Esophagus muscularis mucosa (tissue), 4 donors: ENCODE measurements at regions not wholly inside any gene's neighbourhood (a gene's known extent, or its start where the extent isn't known, plus 50 kb on each side); places are given as distances from the start of the nearest gene placed in this dataset.
"Not testable (repeated sequence)": the region's sequence is repeated elsewhere in the genome, so short reads cannot be mapped to it uniquely, and the experiment has no call there.

ENCODE experiments used
- DNase-seq: peaks from one replicate; pipeline ENCODE4 v3.0.0-alpha.2; 2017; ENCODE audit errors: extremely low spot score
- H3K27ac ChIP-seq, 4 donors: fragments of 200-600 bp; sonication (generic); replicated peaks in 1 of 4; 1 replicate in 3 of 4; 2 replicates in 1 of 4; pipeline ENCODE4 v1.5.1; 2016 to 2019; ENCODE audit warnings: mild to moderate bottlenecking in 1 of 4
- H3K27me3 ChIP-seq, 4 donors: fragments of 200-600 bp; sonication (generic); one replicate each; pipeline versions ENCODE4 v1.5.1 to v1.6.0; 2016 to 2019
- H3K36me3 ChIP-seq, 4 donors: fragments of 200-600 bp; sonication (generic); one replicate each; pipeline ENCODE4 v1.5.1; 2016 to 2019
- H3K4me1 ChIP-seq, 4 donors: fragments of 200-600 bp; sonication (generic); one replicate each; pipeline ENCODE4 v1.5.1; 2016 to 2019
- H3K4me3 ChIP-seq, 4 donors: fragments of 200-600 bp; sonication (generic); 1 replicate in 2 of 4; 2 replicates in 2 of 4; pipeline ENCODE4 v1.5.1; 2016 to 2019; ENCODE audit warnings: mild to moderate bottlenecking in 4 of 4, moderate library complexity in 1 of 4
- H3K9me3 ChIP-seq, 4 donors: fragments of 200-600 bp; sonication (generic); 1 replicate in 3 of 4; 2 replicates in 1 of 4; pipeline ENCODE4 v1.5.1; 2016 to 2019
- CTCF ChIP-seq, 3 experiments: fragments of 200-600 bp in 2 of 3; fragments of 450-650 bp in 1 of 3; sonication (generic) in 2 of 3; IDR thresholded peaks; one replicate each; pipeline ENCODE4 v1.5.1; 2017 to 2019; ENCODE audit warnings: antibody characterized with exemption in 3 of 3, mild to moderate bottlenecking in 2 of 3, moderate library complexity in 1 of 3
- WGBS: methylation state at CpG from one replicate; pipeline ENCODE4 v1.1.5; 2018; 5-methylcytosine and 5-hydroxymethylcytosine counted together
- intact Hi-C: fragments of 100-400 bp; cut with DNase I; formaldehyde crosslinking; loops from one replicate; pipeline ENCODE4 v1.15.1; 2023

GRCh38 chr2:111453816-111454215, 333.1 kb downstream of the BCL2L11 start:
- H3K9me3 ChIP-seq, H3K4me1 ChIP-seq, H3K4me3 ChIP-seq, intact Hi-C loops, H3K27ac ChIP-seq, DNase-seq, H3K36me3 ChIP-seq, H3K27me3 ChIP-seq: not testable (repeated sequence)
- WGBS, result no CpG with 5 or more reads among the region's 2 CpGs

GRCh38 chr2:111454404-111454803, 333.7 kb downstream of the BCL2L11 start:
- H3K27me3 ChIP-seq, intact Hi-C loops, H3K4me3 ChIP-seq, H3K4me1 ChIP-seq, H3K9me3 ChIP-seq, H3K36me3 ChIP-seq, DNase-seq, H3K27ac ChIP-seq: not testable (repeated sequence)
- peak in 1 of 3 experiments; percentile 31 for TF ChIP-seq CTCF (IDR thresholded peaks at IDR 0.05)
- no CpG with 5 or more reads among the region's 1 CpG for WGBS

GRCh38 chr2:111455016-111456015, 334.6 kb downstream of the BCL2L11 start:
- H3K4me1 ChIP-seq, H3K9me3 ChIP-seq, H3K27ac ChIP-seq, H3K4me3 ChIP-seq, H3K36me3 ChIP-seq, intact Hi-C loops, H3K27me3 ChIP-seq: not testable (repeated sequence)
- peak; percentile 70 for DNase-seq
- WGBS, result 96% methylated on average over 9 of the region's 9 CpGs

GRCh38 chr2:111457191-111457590, 336.5 kb downstream of the BCL2L11 start:
- H3K4me3 ChIP-seq, H3K27ac ChIP-seq, H3K4me1 ChIP-seq, H3K27me3 ChIP-seq, H3K36me3 ChIP-seq, DNase-seq, intact Hi-C loops, H3K9me3 ChIP-seq: not testable (repeated sequence)
- WGBS, result 100% methylated on average over 2 of the region's 5 CpGs

- H3K27ac ChIP-seq, H3K4me1 ChIP-seq, H3K9me3 ChIP-seq, intact Hi-C loops, H3K4me3 ChIP-seq, H3K27me3 ChIP-seq, H3K36me3 ChIP-seq, DNase-seq: not testable (repeated sequence)
- whole genome bisulfite sequencing, result 95% methylated on average over 5 of the region's 5 CpGs
Measured at GRCh38 chr2:111460901-111461300, 340.2 kb downstream of the BCL2L11 start.

GRCh38 chr2:111461831-111462230, 341.1 kb downstream of the BCL2L11 start:
- H3K9me3 ChIP-seq, H3K36me3 ChIP-seq, H3K27me3 ChIP-seq, H3K4me3 ChIP-seq, H3K27ac ChIP-seq, DNase-seq, intact Hi-C loops, H3K4me1 ChIP-seq: not testable (repeated sequence)
- WGBS, result 100% methylated on average over 1 of the region's 1 CpG

GRCh38 chr2:111462572-111462971, 341.9 kb downstream of the BCL2L11 start:
- H3K27me3 ChIP-seq, H3K4me1 ChIP-seq, H3K36me3 ChIP-seq, DNase-seq, H3K27ac ChIP-seq, H3K4me3 ChIP-seq, H3K9me3 ChIP-seq, intact Hi-C loops: not testable (repeated sequence)
- whole genome bisulfite sequencing, result 86% methylated on average over 2 of the region's 2 CpGs

- H3K4me1 ChIP-seq, H3K36me3 ChIP-seq, DNase-seq, intact Hi-C loops, H3K9me3 ChIP-seq, H3K27ac ChIP-seq, H3K4me3 ChIP-seq, H3K27me3 ChIP-seq: not testable (repeated sequence)
- 94% methylated on average over 5 of the region's 13 CpGs for whole genome bisulfite sequencing
Measured at GRCh38 chr2:111463238-111463848, 342.6 kb downstream of the BCL2L11 start.

GRCh38 chr2:111463956-111464355, 343.2 kb downstream of the BCL2L11 start:
- H3K9me3 ChIP-seq, H3K27me3 ChIP-seq, intact Hi-C loops, H3K4me1 ChIP-seq, H3K4me3 ChIP-seq, DNase-seq, H3K27ac ChIP-seq, H3K36me3 ChIP-seq: not testable (repeated sequence)
- no CpG with 5 or more reads among the region's 10 CpGs for WGBS

- 64% methylated on average over 4 of the region's 10 CpGs for WGBS
- H3K36me3 ChIP-seq, H3K9me3 ChIP-seq, DNase-seq, H3K4me3 ChIP-seq, H3K27me3 ChIP-seq, H3K27ac ChIP-seq, H3K4me1 ChIP-seq, intact Hi-C loops: not testable (repeated sequence)
Measured at GRCh38 chr2:111464367-111464766, 343.7 kb downstream of the BCL2L11 start.

- H3K4me3 ChIP-seq, H3K9me3 ChIP-seq, H3K27ac ChIP-seq, H3K27me3 ChIP-seq, H3K4me1 ChIP-seq, DNase-seq, H3K36me3 ChIP-seq, intact Hi-C loops: not testable (repeated sequence)
- 95% methylated on average over 2 of the region's 3 CpGs for WGBS
Measured at GRCh38 chr2:111465521-111465920, 344.8 kb downstream of the BCL2L11 start.

GRCh38 chr2:111466744-111467143, 346.0 kb downstream of the BCL2L11 start:
- H3K36me3 ChIP-seq, H3K4me1 ChIP-seq, intact Hi-C loops: not testable (repeated sequence)

More at GRCh38 chr2:111466744-111467143, 346.0 kb downstream of the BCL2L11 start:
- H3K9me3 ChIP-seq, H3K27me3 ChIP-seq, DNase-seq, H3K27ac ChIP-seq, H3K4me3 ChIP-seq: not testable (repeated sequence)
- WGBS, result 72% methylated on average over 4 of the region's 4 CpGs
